PC-9 (cell line): ENCODE measurements at regions not wholly inside any gene's neighbourhood (a gene's known extent, or its start where the extent isn't known, plus 50 kb on each side); places are given as distances from the start of the nearest gene placed in this dataset.

Experiments used
- BruUV-seq: library from RNA; stranded (reverse); fragments of 400-500 nt; replicated peaks from 2 replicates; lab custom pipeline; 2021; lab: Mats Ljungman, UMichigan
- CTCF ChIA-PET: fragments of 300-600 bp; sonication (Branson Sonifier 250); formaldehyde crosslinking; loops from one replicate; lab custom pipeline; 2022; ENCODE audit warnings: antibody characterized with exemption; lab: Charles Lee
- POLR2A ChIA-PET: fragments of 300-600 bp; sonication (Branson Sonifier 250); formaldehyde crosslinking; loops from one replicate; lab custom pipeline; 2022; ENCODE audit warnings: antibody characterized with exemption; ENCODE audit not compliant: unreplicated experiment; lab: Charles Lee
- DNase-seq, 2 experiments: peaks; one replicate each; pipeline versions ENCODE4 v3.0.0 to v3.0.0-alpha.2; 2015 to 2022; ENCODE audit warnings: mixed read lengths in 1 of 2
- H2AFZ ChIP-seq: fragments of 200-600 bp; sonication (generic); 2 replicates; pipeline ENCODE4 v1.8.1; 2017; ENCODE audit warnings: antibody characterized with exemption
- H3F3A ChIP-seq: fragments of 200-600 bp; sonication (generic); 2 replicates; pipeline ENCODE4 v1.8.1; 2017; ENCODE audit warnings: antibody characterized with exemption, mild to moderate bottlenecking, low read depth; ENCODE audit not compliant: insufficient read depth
- H3K27ac ChIP-seq: fragments of 200-600 bp; sonication (generic); 2 replicates; pipeline ENCODE4 v1.6.1; 2016; ENCODE audit warnings: mixed run types
- H3K27me3 ChIP-seq: fragments of 200-600 bp; sonication (generic); 2 replicates; pipeline ENCODE4 v1.6.1; 2016; ENCODE audit warnings: low read depth, mixed run types; ENCODE audit not compliant: insufficient read depth
- H3K36me3 ChIP-seq: fragments of 200-600 bp; sonication (generic); 2 replicates; pipeline ENCODE4 v1.6.1; 2016; ENCODE audit warnings: low read depth, mixed run types
- H3K4me1 ChIP-seq: fragments of 200-600 bp; sonication (generic); replicated peaks from 2 replicates; pipeline ENCODE4 v1.6.1; 2016; ENCODE audit warnings: mixed run types; ENCODE audit not compliant: insufficient read depth
- H3K4me2 ChIP-seq: fragments of 200-600 bp; sonication (generic); 2 replicates; pipeline ENCODE4 v1.6.1; 2017; ENCODE audit warnings: mixed run types
- H3K4me3 ChIP-seq: fragments of 200-600 bp; sonication (generic); 2 replicates; pipeline ENCODE4 v1.6.1; 2016; ENCODE audit warnings: mixed run types
- H3K79me2 ChIP-seq: fragments of 200-600 bp; sonication (generic); 2 replicates; pipeline ENCODE4 v1.6.1; 2017; ENCODE audit warnings: low read depth, mixed run types
- H3K9me2 ChIP-seq: fragments of 200-600 bp; sonication (generic); 2 replicates; pipeline ENCODE4 v1.8.1; 2017; ENCODE audit warnings: mild to moderate bottlenecking; ENCODE audit not compliant: insufficient read depth
- H3K9me3 ChIP-seq: fragments of 200-600 bp; sonication (generic); 2 replicates; pipeline ENCODE4 v1.8.1; 2016; ENCODE audit warnings: low read depth; ENCODE audit not compliant: insufficient read depth
- H4K20me1 ChIP-seq: fragments of 200-600 bp; sonication (generic); 2 replicates; pipeline ENCODE4 v1.8.1; 2017; ENCODE audit not compliant: insufficient read depth
- EZH2 ChIP-seq: fragments of 200-600 bp; sonication (generic); IDR thresholded peaks from 2 replicates; pipeline ENCODE4 v1.8.0; 2017; ENCODE audit warnings: antibody characterized with exemption, low read depth
- intact Hi-C: fragments of 100-400 bp; cut with micrococcal nuclease; formaldehyde crosslinking; loops from one replicate; pipeline ENCODE4 v1.10.0; 2022; ENCODE audit not compliant: unreplicated experiment
- TF ChIP-seq, protein P1 (sequence below): fragments of 200-600 bp; sonication (generic); conservative IDR thresholded peaks from 2 replicates; pipeline ENCODE4 v1.6.1; 2017; ENCODE audit warnings: mixed run types, antibody characterized with exemption, mild to moderate bottlenecking, moderate library complexity

DNA sequence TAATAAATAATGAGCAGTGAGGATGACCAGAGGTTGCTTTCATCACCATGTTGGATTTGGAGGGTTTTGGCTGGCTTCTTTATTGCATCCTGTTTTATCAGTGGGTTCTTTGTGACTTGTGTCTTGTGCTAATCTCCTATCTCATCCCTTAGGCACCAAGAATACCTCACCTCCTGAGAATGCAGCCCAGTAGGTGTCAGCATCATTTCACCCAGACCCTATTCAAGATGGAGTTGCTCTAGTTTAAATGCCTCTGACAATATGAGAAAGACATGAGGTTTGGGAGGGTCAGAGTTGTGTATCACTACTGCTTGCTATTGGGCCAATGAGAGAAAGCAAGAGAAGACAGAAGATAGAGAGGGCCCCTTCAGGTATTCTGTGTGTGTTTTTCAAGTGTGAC is 592.2 kb downstream of the ETNK1 start:
- no TSS peak for BruUV-seq
- ChIA-PET POLR2A (no interaction called here), CTCF (no interaction called here)
- TF ChIP-seq, protein P1, sequence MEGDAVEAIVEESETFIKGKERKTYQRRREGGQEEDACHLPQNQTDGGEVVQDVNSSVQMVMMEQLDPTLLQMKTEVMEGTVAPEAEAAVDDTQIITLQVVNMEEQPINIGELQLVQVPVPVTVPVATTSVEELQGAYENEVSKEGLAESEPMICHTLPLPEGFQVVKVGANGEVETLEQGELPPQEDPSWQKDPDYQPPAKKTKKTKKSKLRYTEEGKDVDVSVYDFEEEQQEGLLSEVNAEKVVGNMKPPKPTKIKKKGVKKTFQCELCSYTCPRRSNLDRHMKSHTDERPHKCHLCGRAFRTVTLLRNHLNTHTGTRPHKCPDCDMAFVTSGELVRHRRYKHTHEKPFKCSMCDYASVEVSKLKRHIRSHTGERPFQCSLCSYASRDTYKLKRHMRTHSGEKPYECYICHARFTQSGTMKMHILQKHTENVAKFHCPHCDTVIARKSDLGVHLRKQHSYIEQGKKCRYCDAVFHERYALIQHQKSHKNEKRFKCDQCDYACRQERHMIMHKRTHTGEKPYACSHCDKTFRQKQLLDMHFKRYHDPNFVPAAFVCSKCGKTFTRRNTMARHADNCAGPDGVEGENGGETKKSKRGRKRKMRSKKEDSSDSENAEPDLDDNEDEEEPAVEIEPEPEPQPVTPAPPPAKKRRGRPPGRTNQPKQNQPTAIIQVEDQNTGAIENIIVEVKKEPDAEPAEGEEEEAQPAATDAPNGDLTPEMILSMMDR: no peak
- TF ChIP-seq EZH2: no peak
- no peak overlapping the region for H2AFZ ChIP-seq
- intact Hi-C loops: no loop called here
- no peak overlapping the region for H3K27ac ChIP-seq
- H4K20me1 ChIP-seq: no peaks in the 10 kb centered on the region
- no peaks in the 10 kb centered on the region for H3K9me2 ChIP-seq
- no peak overlapping the region for H3K4me3 ChIP-seq
- DNase-seq: no peak
- H3K4me1 ChIP-seq: no peaks in the 10 kb centered on the region
- no peaks in the 10 kb centered on the region for H3F3A ChIP-seq
- no peaks in the 10 kb centered on the region for H3K27me3 ChIP-seq
- no peaks in the 10 kb centered on the region for H3K9me3 ChIP-seq
- no peak overlapping the region for H3K4me2 ChIP-seq
- no peaks in the 10 kb centered on the region for H3K79me2 ChIP-seq
- no peaks in the 10 kb centered on the region for H3K36me3 ChIP-seq

DNA sequence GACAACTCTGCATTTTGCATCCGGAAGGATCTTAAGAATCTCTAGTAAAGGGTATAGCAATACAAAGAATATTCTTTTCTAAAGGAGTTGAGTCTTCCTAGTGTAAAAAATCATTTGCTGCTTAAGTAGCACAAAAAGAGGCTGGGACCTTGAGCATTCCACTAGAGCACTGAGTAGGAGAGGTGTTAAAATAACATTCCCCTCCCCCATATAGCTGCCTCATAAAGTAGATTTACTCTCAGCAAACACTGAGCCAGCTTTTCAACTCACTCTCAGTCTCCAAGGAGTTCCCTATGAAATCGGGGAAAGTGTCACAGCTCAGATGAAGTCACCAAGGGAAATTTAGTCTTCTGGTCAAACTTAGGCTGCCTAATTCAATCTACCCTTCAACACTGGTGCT is 592.7 kb downstream of the ETNK1 start:
- Histone ChIP-seq H2AFZ (no peak overlapping the region), H3K9me3 (no peaks in the 10 kb centered on the region), H3K4me3 (no peak overlapping the region), H3K27ac (no peak overlapping the region), H3K4me1 (no peaks in the 10 kb centered on the region), H3K9me2 (no peaks in the 10 kb centered on the region), H3K4me2 (no peak overlapping the region), H3K27me3 (no peaks in the 10 kb centered on the region), H3K79me2 (no peaks in the 10 kb centered on the region), H3F3A (no peaks in the 10 kb centered on the region), H3K36me3 (no peaks in the 10 kb centered on the region), H4K20me1 (no peaks in the 10 kb centered on the region)
- no peak for DNase-seq
- no peak for TF ChIP-seq EZH2
- TF ChIP-seq, protein P1: no peak
- intact Hi-C loops: no loop called here
- ChIA-PET CTCF (no interaction called here), POLR2A (no interaction called here)
- BruUV-seq: no TSS peak

DNA sequence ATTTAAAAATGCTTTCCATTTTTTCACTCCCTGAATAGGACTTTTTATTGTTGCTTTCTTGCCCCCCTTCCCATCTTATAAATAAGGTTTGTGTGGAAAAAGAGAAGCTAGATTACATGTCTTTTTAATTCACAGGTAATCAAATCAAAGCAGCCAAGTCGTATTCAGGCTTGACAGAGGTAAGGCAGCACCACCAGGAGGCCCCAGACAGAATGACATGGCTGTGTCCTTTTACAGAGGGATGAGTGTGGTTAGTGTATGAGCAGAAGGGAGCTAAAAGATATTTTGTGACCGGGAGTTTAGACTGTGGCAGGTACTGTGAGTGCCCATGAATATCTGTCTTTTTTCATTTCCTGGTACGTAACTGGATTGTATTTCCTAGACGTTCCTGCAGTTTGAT is 596.1 kb downstream of the ETNK1 start:
- intact Hi-C loops: no loop called here
- CTCF ChIA-PET: no interaction called here
- Histone ChIP-seq H3K9me3 (no peaks in the 10 kb centered on the region), H3K4me1 (no peaks in the 10 kb centered on the region), H3K79me2 (no peaks in the 10 kb centered on the region), H3K27ac (no peak overlapping the region), H4K20me1 (no peaks in the 10 kb centered on the region), H3K36me3 (no peaks in the 10 kb centered on the region), H3F3A (no peaks in the 10 kb centered on the region), H3K27me3 (no peaks in the 10 kb centered on the region), H3K9me2 (no peaks in the 10 kb centered on the region), H3K4me3 (no peak overlapping the region), H3K4me2 (no peak overlapping the region), H2AFZ (no peak overlapping the region)
- POLR2A ChIA-PET: no interaction called here
- BruUV-seq: no TSS peak
- no peak for DNase-seq
- TF ChIP-seq EZH2: no peak
- TF ChIP-seq, protein P1: no peak; the same call in 1 of the 2 replicates
